ENCODE measurements at regions not wholly inside any gene's neighbourhood (a gene's known extent, or its start where the extent isn't known, plus 50 kb on each side); places are given as distances from the start of the nearest gene placed in this dataset.
"Not testable (repeated sequence)": the region's sequence is repeated elsewhere in the genome, so short reads cannot be mapped to it uniquely, and the experiment has no call there.

GRCh38 chr4:111164556-111164955 lies 541.7 kb upstream of the PITX2 start:
- TF ChIP-seq CTCF, POLR2A, EP300 (IDR thresholded peaks at IDR 0.05): not testable (repeated sequence)

All from suprapubic skin (tissue), 3 donors.